ENCODE measurements at regions not wholly inside any gene's neighbourhood (a gene's known extent, or its start where the extent isn't known, plus 50 kb on each side); places are given as distances from the start of the nearest gene placed in this dataset.

DNA sequence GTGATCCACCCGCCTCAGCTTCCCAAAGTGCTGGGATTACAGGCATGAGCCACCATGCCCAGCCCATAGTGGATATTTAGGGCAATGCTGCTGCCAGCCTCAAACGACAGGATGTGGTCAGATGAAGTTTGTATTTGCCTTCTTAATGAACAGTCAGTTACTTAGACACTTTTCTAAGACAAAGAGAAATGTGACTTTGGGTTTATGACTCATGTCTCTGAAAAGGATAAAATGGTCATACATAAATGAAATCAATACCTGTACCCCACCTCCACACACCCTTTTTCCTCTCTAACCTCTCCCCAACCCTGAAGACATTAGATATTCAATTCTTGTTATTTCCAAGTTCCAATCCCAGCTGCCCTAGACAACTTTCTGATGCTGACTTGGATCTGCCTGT lies 109.3 kb upstream of the INSIG1 start:
- no peak for TF ChIP-seq POLR2A (IDR thresholded peaks at IDR 0.05)
- no peak for TF ChIP-seq CTCF (IDR thresholded peaks at IDR 0.05)

Measured in lower leg skin (tissue), 3 donors.